ENCODE measurements at regions not wholly inside any gene's neighbourhood (a gene's known extent, or its start where the extent isn't known, plus 50 kb on each side); places are given as distances from the start of the nearest gene placed in this dataset.
A peak's percentile ranks its signal among the peaks of the same experiment; 100 is the strongest.

DNA sequence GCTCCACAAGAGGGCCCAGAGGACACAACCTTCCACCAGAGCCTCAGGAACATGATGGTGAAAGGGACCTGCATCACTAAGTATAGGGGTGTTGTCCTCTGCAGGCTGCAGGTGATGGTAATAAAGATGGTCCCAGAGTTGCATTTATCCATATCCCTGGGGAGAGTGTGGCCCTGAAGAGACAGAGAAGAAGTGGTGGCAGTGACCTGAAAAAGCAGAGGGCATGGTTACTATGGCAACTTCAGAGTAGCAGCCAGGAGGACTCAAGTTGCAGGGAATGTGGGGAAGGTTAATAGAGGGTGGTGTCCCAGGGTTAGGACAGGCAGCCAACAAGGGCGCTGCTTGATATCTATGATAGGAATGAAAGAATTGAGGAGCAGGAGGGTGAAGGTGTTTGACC, 57.1 kb downstream of the HLA-A start:
- TF ChIP-seq SPI1 (IDR thresholded peaks at IDR 0.05; ENCODE audit: low read depth, low read length) (no peak), PAX5 (IDR thresholded peaks at IDR 0.05; ENCODE audit: insufficient read depth, low read length, severe bottlenecking) (no peak), POU2F2 (IDR thresholded peaks at IDR 0.05; ENCODE audit: low read depth, low read length) (no peak), POLR2AphosphoS5 (IDR thresholded peaks at IDR 0.05; ENCODE audit: low read depth, low read length) (no peak), TAF1 (IDR thresholded peaks at IDR 0.05; ENCODE audit: low read depth, low read length) (no peak), POLR2A (IDR thresholded peaks at IDR 0.05; ENCODE audit: low read depth, low read length) (no peak)
- FAIRE-seq (no peak), DNase-seq (ENCODE audit: insufficient read length, low spot score) (no peak)

- no peak for TF ChIP-seq TAF1 (IDR thresholded peaks at IDR 0.05; ENCODE audit: low read depth, low read length)
- TF ChIP-seq PAX5 (IDR thresholded peaks at IDR 0.05; ENCODE audit: insufficient read depth, low read length, severe bottlenecking): no peak
- TF ChIP-seq POU2F2 (IDR thresholded peaks at IDR 0.05; ENCODE audit: low read depth, low read length): no peak
- TF ChIP-seq SPI1 (IDR thresholded peaks at IDR 0.05; ENCODE audit: low read depth, low read length): no peak
- TF ChIP-seq POLR2AphosphoS5 (IDR thresholded peaks at IDR 0.05; ENCODE audit: low read depth, low read length): no peak
- TF ChIP-seq POLR2A (IDR thresholded peaks at IDR 0.05; ENCODE audit: low read depth, low read length): no peak
- DNase-seq (ENCODE audit: insufficient read length, low spot score) (no peak), FAIRE-seq (no peak)
Measured at GRCh38 chr6:30000156-30000791, 57.9 kb downstream of the HLA-A start.

DNA sequence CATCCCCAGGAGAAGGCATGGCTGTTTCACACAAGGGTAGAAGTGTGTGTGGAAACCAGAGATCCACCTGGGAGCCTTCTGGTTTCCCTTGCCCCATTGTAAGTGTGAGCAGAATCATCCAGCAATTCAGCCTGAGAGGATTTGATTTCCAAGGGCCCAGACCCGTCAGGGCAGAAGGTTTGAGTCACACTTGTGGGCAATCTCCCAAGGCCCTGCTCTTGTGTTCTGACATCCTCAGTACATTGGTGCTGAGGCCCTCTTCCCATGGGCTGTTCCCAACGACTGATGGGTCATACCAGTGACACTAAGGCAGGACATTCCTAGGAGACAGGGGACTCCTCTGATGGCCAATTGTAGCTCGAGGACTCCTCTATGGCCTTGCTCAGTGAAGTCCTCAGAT, 58.2 kb upstream of the POLR1H start:
- DNase-seq (ENCODE audit: insufficient read length, low spot score): no peak
- FAIRE-seq: no peak
- TF ChIP-seq POLR2A (IDR thresholded peaks at IDR 0.05; ENCODE audit: low read depth, low read length) (no peak), PAX5 (IDR thresholded peaks at IDR 0.05; ENCODE audit: insufficient read depth, low read length, severe bottlenecking) (no peak), TAF1 (IDR thresholded peaks at IDR 0.05; ENCODE audit: low read depth, low read length) (no peak), POU2F2 (IDR thresholded peaks at IDR 0.05; ENCODE audit: low read depth, low read length) (no peak), SPI1 (IDR thresholded peaks at IDR 0.05; ENCODE audit: low read depth, low read length) (no peak), POLR2AphosphoS5 (IDR thresholded peaks at IDR 0.05; ENCODE audit: low read depth, low read length) (no peak)

DNA sequence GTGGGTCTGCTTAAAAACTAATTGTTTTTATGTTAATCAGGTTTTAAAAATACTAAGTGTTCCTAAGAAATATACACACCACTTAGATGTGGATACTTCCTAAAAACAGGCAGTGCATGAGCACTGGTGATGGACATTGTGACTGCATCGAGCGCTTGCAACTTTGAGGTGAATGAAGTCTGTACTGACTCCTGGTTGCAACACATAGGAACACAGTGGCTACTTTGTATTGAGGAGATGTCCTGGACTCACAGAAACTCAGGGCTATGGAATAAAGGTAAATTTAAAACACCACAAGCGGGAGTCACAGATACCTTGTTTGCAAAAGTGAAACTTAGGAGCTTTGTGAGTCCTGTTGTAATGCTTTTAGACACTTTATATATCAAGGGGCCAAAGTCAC, 55.6 kb upstream of the POLR1H start:
- DNase-seq (ENCODE audit: insufficient read length, low spot score) (no peak), FAIRE-seq (no peak)

GRCh38 chr6:30006170-30007131, 54.6 kb upstream of the POLR1H start:
- FAIRE-seq: no peak

More for the DNA sequence above, 55.6 kb upstream of the POLR1H start:
- TF ChIP-seq TAF1 (IDR thresholded peaks at IDR 0.05; ENCODE audit: low read depth, low read length) (no peak), POU2F2 (IDR thresholded peaks at IDR 0.05; ENCODE audit: low read depth, low read length) (no peak), POLR2AphosphoS5 (IDR thresholded peaks at IDR 0.05; ENCODE audit: low read depth, low read length) (no peak), POLR2A (IDR thresholded peaks at IDR 0.05; ENCODE audit: low read depth, low read length) (no peak), PAX5 (IDR thresholded peaks at IDR 0.05; ENCODE audit: insufficient read depth, low read length, severe bottlenecking) (no peak), SPI1 (IDR thresholded peaks at IDR 0.05; ENCODE audit: low read depth, low read length) (no peak)

GRCh38 chr6:30007132-30007764, 53.8 kb upstream of the POLR1H start:
- DNase-seq (ENCODE audit: insufficient read length, low spot score) (peak; percentile 25), FAIRE-seq (no peak)
- TF ChIP-seq PAX5 (IDR thresholded peaks at IDR 0.05; ENCODE audit: insufficient read depth, low read length, severe bottlenecking) (no peak), TAF1 (IDR thresholded peaks at IDR 0.05; ENCODE audit: low read depth, low read length) (no peak), POLR2A (IDR thresholded peaks at IDR 0.05; ENCODE audit: low read depth, low read length) (no peak)

More at GRCh38 chr6:30006170-30007131, 54.6 kb upstream of the POLR1H start:
- TF ChIP-seq SPI1 (IDR thresholded peaks at IDR 0.05; ENCODE audit: low read depth, low read length) (no peak), POLR2A (IDR thresholded peaks at IDR 0.05; ENCODE audit: low read depth, low read length) (no peak), PAX5 (IDR thresholded peaks at IDR 0.05; ENCODE audit: insufficient read depth, low read length, severe bottlenecking) (no peak), TAF1 (IDR thresholded peaks at IDR 0.05; ENCODE audit: low read depth, low read length) (no peak), POLR2AphosphoS5 (IDR thresholded peaks at IDR 0.05; ENCODE audit: low read depth, low read length) (no peak), POU2F2 (IDR thresholded peaks at IDR 0.05; ENCODE audit: low read depth, low read length) (no peak)
- peak; percentile 24 for DNase-seq (ENCODE audit: insufficient read length, low spot score)

GRCh38 chr6:30009113-30009512, 52.0 kb upstream of the POLR1H start:
- TF ChIP-seq POU2F2 (IDR thresholded peaks at IDR 0.05; ENCODE audit: low read depth, low read length): no peak
- no peak for TF ChIP-seq PAX5 (IDR thresholded peaks at IDR 0.05; ENCODE audit: insufficient read depth, low read length, severe bottlenecking)
- no peak for TF ChIP-seq POLR2AphosphoS5 (IDR thresholded peaks at IDR 0.05; ENCODE audit: low read depth, low read length)
- TF ChIP-seq POLR2A (IDR thresholded peaks at IDR 0.05; ENCODE audit: low read depth, low read length): no peak
- TF ChIP-seq SPI1 (IDR thresholded peaks at IDR 0.05; ENCODE audit: low read depth, low read length): no peak
- TF ChIP-seq TAF1 (IDR thresholded peaks at IDR 0.05; ENCODE audit: low read depth, low read length): no peak
- DNase-seq (ENCODE audit: insufficient read length, low spot score) (no peak), FAIRE-seq (no peak)
